ENCODE measurements at regions not wholly inside any gene's neighbourhood (a gene's known extent, or its start where the extent isn't known, plus 50 kb on each side); places are given as distances from the start of the nearest gene placed in this dataset.
A peak's percentile ranks its signal among the peaks of the same experiment; 100 is the strongest.

DNA sequence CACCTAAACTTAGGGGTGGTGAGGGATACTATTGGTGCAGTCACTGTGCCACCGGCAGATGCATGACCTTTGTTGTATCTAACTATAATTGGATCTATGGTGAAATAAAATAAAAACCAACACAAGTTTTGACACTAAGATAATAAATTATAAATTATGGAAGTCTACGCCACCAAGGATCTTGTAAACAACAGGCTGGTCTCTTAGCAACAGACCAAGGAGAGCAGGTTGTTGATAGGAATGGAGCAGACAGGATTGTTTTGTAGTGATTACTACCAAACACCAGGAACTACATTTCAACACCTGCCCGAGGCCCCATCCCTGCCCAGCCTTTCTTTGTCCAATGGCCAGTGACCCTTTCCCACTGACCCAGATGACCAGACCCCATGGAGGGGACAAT lies 1178.0 kb downstream of the VRK1 start:
- H3K27me3 Mint-ChIP-seq (ENCODE audit: low read depth, poor library complexity): peaks cover 40% of the 10 kb centered on the region
- H3K9me3 Mint-ChIP-seq: no peaks in the 10 kb centered on the region
- H3K4me3 Mint-ChIP-seq: no peak overlapping the region
- peaks cover 7% of the 10 kb centered on the region for H3K4me1 Mint-ChIP-seq
- no peak overlapping the region for H3K27ac Mint-ChIP-seq
- no peak for DNase-seq
- TF ChIP-seq, protein P1, sequence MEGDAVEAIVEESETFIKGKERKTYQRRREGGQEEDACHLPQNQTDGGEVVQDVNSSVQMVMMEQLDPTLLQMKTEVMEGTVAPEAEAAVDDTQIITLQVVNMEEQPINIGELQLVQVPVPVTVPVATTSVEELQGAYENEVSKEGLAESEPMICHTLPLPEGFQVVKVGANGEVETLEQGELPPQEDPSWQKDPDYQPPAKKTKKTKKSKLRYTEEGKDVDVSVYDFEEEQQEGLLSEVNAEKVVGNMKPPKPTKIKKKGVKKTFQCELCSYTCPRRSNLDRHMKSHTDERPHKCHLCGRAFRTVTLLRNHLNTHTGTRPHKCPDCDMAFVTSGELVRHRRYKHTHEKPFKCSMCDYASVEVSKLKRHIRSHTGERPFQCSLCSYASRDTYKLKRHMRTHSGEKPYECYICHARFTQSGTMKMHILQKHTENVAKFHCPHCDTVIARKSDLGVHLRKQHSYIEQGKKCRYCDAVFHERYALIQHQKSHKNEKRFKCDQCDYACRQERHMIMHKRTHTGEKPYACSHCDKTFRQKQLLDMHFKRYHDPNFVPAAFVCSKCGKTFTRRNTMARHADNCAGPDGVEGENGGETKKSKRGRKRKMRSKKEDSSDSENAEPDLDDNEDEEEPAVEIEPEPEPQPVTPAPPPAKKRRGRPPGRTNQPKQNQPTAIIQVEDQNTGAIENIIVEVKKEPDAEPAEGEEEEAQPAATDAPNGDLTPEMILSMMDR (IDR thresholded peaks at IDR 0.05): no peak
- H3K36me3 Mint-ChIP-seq (ENCODE audit: low read depth): no peaks in the 10 kb centered on the region

DNA sequence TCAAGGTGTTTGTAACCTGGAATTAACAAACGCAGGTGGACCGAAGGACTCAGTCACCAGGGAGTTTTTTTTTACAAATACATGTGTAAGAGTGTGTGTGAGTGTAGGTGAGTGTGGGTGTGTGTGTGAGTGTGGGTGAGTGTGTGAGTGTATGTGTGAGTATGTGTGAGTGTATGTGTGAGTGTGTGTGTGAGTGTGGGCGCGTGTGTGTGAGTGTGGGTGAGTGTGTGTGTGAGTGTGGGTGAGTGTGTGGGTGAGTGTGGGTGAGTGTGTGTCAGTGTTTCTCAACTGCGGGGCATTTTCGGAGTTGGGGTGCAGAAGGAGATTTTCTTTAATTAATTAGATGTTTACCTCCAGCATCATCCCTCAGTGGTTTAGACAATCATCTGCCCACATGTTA lies 1178.8 kb downstream of the VRK1 start:
- H3K27ac Mint-ChIP-seq: no peak overlapping the region
- H3K27me3 Mint-ChIP-seq (ENCODE audit: low read depth, poor library complexity): peaks cover 37% of the 10 kb centered on the region
- no peaks in the 10 kb centered on the region for H3K36me3 Mint-ChIP-seq (ENCODE audit: low read depth)
- no peaks in the 10 kb centered on the region for H3K9me3 Mint-ChIP-seq
- TF ChIP-seq, protein P1 (IDR thresholded peaks at IDR 0.05): no peak
- no peak for DNase-seq
- no peak overlapping the region for H3K4me3 Mint-ChIP-seq
- H3K4me1 Mint-ChIP-seq: peaks cover 7% of the 10 kb centered on the region

DNA sequence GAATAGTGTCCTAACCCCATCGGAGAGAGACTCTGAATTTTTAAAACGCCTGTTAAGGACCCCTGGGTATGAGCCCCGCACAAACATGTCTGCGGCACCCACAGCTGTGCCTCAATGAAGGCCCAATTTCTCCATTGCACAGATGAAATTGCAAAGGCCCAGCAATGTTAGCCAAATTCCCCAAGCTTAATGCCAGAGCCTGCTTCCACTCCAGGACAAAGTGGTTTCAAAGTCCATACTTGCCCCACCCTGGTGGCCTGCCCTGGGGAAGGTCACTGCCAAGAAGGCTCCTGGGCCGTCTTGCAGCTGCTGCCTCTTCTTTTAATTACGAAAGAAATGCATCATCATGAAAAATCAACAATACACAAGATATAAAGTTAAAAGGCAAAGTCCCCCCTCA lies 1179.7 kb downstream of the VRK1 start:
- no peak for DNase-seq
- Mint-ChIP-seq H3K4me3 (no peak overlapping the region), H3K27ac (no peak overlapping the region), H3K9me3 (no peaks in the 10 kb centered on the region), H3K4me1 (peaks cover 7% of the 10 kb centered on the region), H3K27me3 (ENCODE audit: low read depth, poor library complexity) (peaks cover 31% of the 10 kb centered on the region), H3K36me3 (ENCODE audit: low read depth) (no peaks in the 10 kb centered on the region)
- TF ChIP-seq, protein P1 (IDR thresholded peaks at IDR 0.05): no peak

DNA sequence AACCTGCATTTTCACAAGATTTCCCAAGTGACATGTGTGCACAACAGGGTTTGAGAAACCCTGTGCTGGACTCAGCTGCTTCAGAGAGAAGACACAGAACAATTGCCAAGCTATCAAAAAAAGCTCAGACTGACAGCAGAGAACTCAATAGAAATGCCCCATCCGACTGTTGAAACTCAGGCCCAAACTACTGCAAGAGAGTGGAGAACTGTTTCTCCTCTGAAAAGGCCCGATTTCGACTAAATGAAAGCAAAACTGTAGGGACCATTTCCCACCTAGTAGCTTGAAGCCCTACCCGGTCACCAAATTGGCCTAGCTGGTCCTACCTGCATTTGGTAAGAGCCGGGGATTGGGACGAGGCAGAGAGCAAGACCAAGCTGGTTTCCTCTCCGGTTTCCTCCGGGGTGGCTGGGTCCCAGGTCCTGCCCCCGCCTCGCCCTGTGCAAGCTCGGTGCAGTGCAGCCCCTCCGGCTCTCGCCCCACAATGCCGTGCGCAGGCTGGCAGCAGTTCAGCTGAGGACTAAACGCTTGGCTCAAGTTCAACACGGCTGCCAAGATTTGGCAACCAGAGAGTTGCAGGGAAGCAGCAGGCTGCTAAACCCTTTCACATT lies 1180.6 kb downstream of the VRK1 start:
- no peak overlapping the region for H3K27ac Mint-ChIP-seq
- no peaks in the 10 kb centered on the region for H3K36me3 Mint-ChIP-seq (ENCODE audit: low read depth)
- H3K27me3 Mint-ChIP-seq (ENCODE audit: low read depth, poor library complexity): peaks cover 35% of the 10 kb centered on the region
- DNase-seq: no peak
- no peak overlapping the region for H3K4me3 Mint-ChIP-seq
- H3K4me1 Mint-ChIP-seq: peaks cover 7% of the 10 kb centered on the region
- no peaks in the 10 kb centered on the region for H3K9me3 Mint-ChIP-seq
- TF ChIP-seq, protein P1 (IDR thresholded peaks at IDR 0.05): no peak

DNA sequence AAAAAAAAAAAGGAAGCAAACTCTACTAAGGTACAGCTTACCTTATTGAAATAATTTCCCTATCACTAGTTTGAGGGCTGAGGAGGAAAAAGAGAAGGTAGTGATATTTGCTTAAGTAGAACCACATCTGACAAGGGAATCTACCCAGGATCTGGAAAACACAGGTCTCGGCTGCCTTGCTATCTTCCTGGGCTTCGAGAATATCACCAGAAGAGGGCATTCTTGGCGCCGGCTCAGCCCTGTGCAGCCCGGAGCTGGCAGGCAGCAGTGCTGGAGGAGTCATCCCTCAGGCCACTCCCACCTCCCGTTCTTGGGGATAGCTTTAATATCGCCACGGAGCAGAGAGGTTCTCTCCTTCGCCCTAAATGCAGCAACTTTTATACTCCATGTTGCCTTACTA lies 1181.2 kb downstream of the VRK1 start:
- Mint-ChIP-seq H3K27me3 (ENCODE audit: low read depth, poor library complexity) (peaks cover 36% of the 10 kb centered on the region), H3K4me1 (peaks cover 7% of the 10 kb centered on the region), H3K27ac (no peak overlapping the region), H3K36me3 (ENCODE audit: low read depth) (no peaks in the 10 kb centered on the region), H3K4me3 (peak overlapping the region; percentile 56), H3K9me3 (no peaks in the 10 kb centered on the region)
- DNase-seq: peak; percentile 75
- TF ChIP-seq, protein P1 (IDR thresholded peaks at IDR 0.05): peak; percentile 47

DNA sequence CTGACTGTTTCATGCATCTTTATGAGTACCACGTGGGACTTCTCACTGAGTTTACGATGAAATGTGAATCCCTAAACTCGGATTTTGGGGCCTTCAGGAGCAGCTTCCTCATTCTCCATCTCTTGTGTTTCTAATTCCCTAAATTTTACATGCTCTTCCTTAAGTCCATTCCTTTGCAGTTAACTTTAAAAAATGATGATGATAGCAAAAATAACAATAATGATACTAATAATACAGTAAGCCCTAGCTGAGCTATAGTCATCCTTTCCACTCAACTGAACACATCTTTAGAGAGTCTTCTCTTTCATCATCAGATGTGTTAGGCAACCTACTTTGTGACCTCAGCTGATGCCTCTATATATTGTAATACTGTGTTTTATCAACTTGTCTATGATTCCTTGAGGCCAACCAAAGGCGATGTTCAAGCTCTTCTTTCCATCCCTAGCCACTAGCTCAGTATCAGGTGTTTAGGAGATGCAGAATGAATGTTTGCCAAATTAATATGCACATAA lies 1196.4 kb downstream of the VRK1 start:
- no peaks in the 10 kb centered on the region for H3K9me3 Mint-ChIP-seq

More for the DNA sequence above, 1196.4 kb downstream of the VRK1 start:
- Mint-ChIP-seq H3K4me3 (no peak overlapping the region), H3K36me3 (ENCODE audit: low read depth) (no peaks in the 10 kb centered on the region), H3K27me3 (ENCODE audit: low read depth, poor library complexity) (peaks cover 21% of the 10 kb centered on the region), H3K4me1 (no peaks in the 10 kb centered on the region), H3K27ac (no peak overlapping the region)
- DNase-seq: no peak
- TF ChIP-seq, protein P1 (IDR thresholded peaks at IDR 0.05): no peak

Data from nephron progenitor cell (in vitro differentiated cells).